ENCODE measurements at regions not wholly inside any gene's neighbourhood (a gene's known extent, or its start where the extent isn't known, plus 50 kb on each side); places are given as distances from the start of the nearest gene placed in this dataset.

DNA sequence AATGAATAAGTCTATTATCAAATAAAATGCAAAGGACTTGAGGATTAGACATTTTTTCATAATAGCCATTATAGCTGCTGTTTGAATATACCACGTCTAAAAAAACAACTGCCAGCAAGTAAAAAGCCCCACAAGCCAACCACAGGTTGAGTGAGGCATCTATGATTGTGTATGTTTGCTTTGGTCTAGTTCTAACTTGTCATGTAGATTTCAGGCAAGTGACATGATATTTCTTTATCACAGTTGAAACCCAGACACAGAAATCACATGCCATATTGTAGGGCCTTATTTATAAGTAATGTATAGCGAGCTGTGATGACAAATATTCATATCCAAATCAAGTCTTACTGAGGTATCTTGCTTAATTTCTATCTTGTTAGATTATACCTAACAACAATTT, 225.8 kb downstream of the EMP1 start:
- TF ChIP-seq CTCF (IDR thresholded peaks at IDR 0.05) = no peak
- no peak for TF ChIP-seq POLR2A (IDR thresholded peaks at IDR 0.05)
- TF ChIP-seq POLR2AphosphoS5 (IDR thresholded peaks at IDR 0.05) = no peak
- no peak for TF ChIP-seq EP300 (IDR thresholded peaks at IDR 0.05)
